ENCODE measurements at regions not wholly inside any gene's neighbourhood (a gene's known extent, or its start where the extent isn't known, plus 50 kb on each side); places are given as distances from the start of the nearest gene placed in this dataset.

GRCh38 chr9:109715344-109715743 is 64.7 kb upstream of the PALM2AKAP2 start:
- no peak overlapping the region for H3K4me3 Mint-ChIP-seq
- no peak for DNase-seq
- no peaks in the 10 kb centered on the region for H3K9me3 Mint-ChIP-seq
- POLR2A ChIA-PET: no interaction called here
- no peak overlapping the region for H3K27ac Mint-ChIP-seq
- H3K27me3 Mint-ChIP-seq: peaks cover 4% of the 10 kb centered on the region
- H3K4me1 Mint-ChIP-seq: no peaks in the 10 kb centered on the region
- CTCF ChIA-PET: no interaction called here
- H3K36me3 Mint-ChIP-seq (ENCODE audit: low read depth): no peaks in the 10 kb centered on the region

GRCh38 chr9:109716631-109717030 is 63.4 kb upstream of the PALM2AKAP2 start:
- ChIA-PET POLR2A (no interaction called here), CTCF (no interaction called here)
- no peak for DNase-seq
- Mint-ChIP-seq H3K27ac (no peak overlapping the region), H3K36me3 (ENCODE audit: low read depth) (no peaks in the 10 kb centered on the region), H3K27me3 (peaks cover 4% of the 10 kb centered on the region), H3K4me1 (no peaks in the 10 kb centered on the region), H3K4me3 (no peak overlapping the region), H3K9me3 (no peaks in the 10 kb centered on the region)

GRCh38 chr9:109717342-109717741 is 62.7 kb upstream of the PALM2AKAP2 start:
- H3K9me3 Mint-ChIP-seq: no peaks in the 10 kb centered on the region
- CTCF ChIA-PET: no interaction called here
- H3K4me3 Mint-ChIP-seq: no peak overlapping the region
- POLR2A ChIA-PET: no interaction called here
- peaks cover 3% of the 10 kb centered on the region for H3K27me3 Mint-ChIP-seq
- no peaks in the 10 kb centered on the region for H3K4me1 Mint-ChIP-seq
- no peak overlapping the region for H3K27ac Mint-ChIP-seq
- H3K36me3 Mint-ChIP-seq (ENCODE audit: low read depth): no peaks in the 10 kb centered on the region
- no peak for DNase-seq

- no peaks in the 10 kb centered on the region for H3K36me3 Mint-ChIP-seq (ENCODE audit: low read depth)
- H3K4me1 Mint-ChIP-seq: no peaks in the 10 kb centered on the region
- DNase-seq: no peak
- ChIA-PET CTCF (no interaction called here), POLR2A (no interaction called here)
- no peak overlapping the region for H3K27ac Mint-ChIP-seq
- no peak overlapping the region for H3K4me3 Mint-ChIP-seq
- no peaks in the 10 kb centered on the region for H3K27me3 Mint-ChIP-seq
- peaks cover 4% of the 10 kb centered on the region for H3K9me3 Mint-ChIP-seq
Measured at GRCh38 chr9:109718861-109719260, 61.1 kb upstream of the PALM2AKAP2 start.

- H3K36me3 Mint-ChIP-seq (ENCODE audit: low read depth): no peaks in the 10 kb centered on the region
- H3K9me3 Mint-ChIP-seq: peaks cover 4% of the 10 kb centered on the region
- H3K27me3 Mint-ChIP-seq: no peaks in the 10 kb centered on the region
- ChIA-PET CTCF (no interaction called here), POLR2A (no interaction called here)
- H3K27ac Mint-ChIP-seq: no peak overlapping the region
- no peak overlapping the region for H3K4me3 Mint-ChIP-seq
- H3K4me1 Mint-ChIP-seq: no peaks in the 10 kb centered on the region
- DNase-seq: no peak
Measured at GRCh38 chr9:109721001-109721400, 59.0 kb upstream of the PALM2AKAP2 start.

- peaks cover 4% of the 10 kb centered on the region for H3K9me3 Mint-ChIP-seq
- ChIA-PET POLR2A (no interaction called here), CTCF (no interaction called here)
- no peaks in the 10 kb centered on the region for H3K36me3 Mint-ChIP-seq (ENCODE audit: low read depth)
- H3K4me1 Mint-ChIP-seq: no peaks in the 10 kb centered on the region
- H3K27ac Mint-ChIP-seq: no peak overlapping the region
- H3K4me3 Mint-ChIP-seq: no peak overlapping the region
- DNase-seq: no peak
- no peaks in the 10 kb centered on the region for H3K27me3 Mint-ChIP-seq
Measured at GRCh38 chr9:109722007-109722406, 58.0 kb upstream of the PALM2AKAP2 start.

GRCh38 chr9:109723781-109724180 is 56.2 kb upstream of the PALM2AKAP2 start:
- H3K36me3 Mint-ChIP-seq (ENCODE audit: low read depth): no peaks in the 10 kb centered on the region
- no peaks in the 10 kb centered on the region for H3K27me3 Mint-ChIP-seq
- no peak overlapping the region for H3K4me3 Mint-ChIP-seq
- ChIA-PET CTCF (no interaction called here), POLR2A (interaction anchor here (1.0 kb wide), 1 partner anchor 19 kb away, joined by 3 read pairs; no protein-coding TSS in a partner anchor)
- peaks cover 4% of the 10 kb centered on the region for H3K9me3 Mint-ChIP-seq
- no peak overlapping the region for H3K27ac Mint-ChIP-seq
- H3K4me1 Mint-ChIP-seq: no peaks in the 10 kb centered on the region
- no peak for DNase-seq

- H3K4me3 Mint-ChIP-seq: no peak overlapping the region
- no peak for DNase-seq
- peaks cover 4% of the 10 kb centered on the region for H3K9me3 Mint-ChIP-seq
- POLR2A ChIA-PET: no interaction called here
- H3K4me1 Mint-ChIP-seq: no peaks in the 10 kb centered on the region
- H3K36me3 Mint-ChIP-seq (ENCODE audit: low read depth): no peaks in the 10 kb centered on the region
- H3K27me3 Mint-ChIP-seq: no peaks in the 10 kb centered on the region
- CTCF ChIA-PET: no interaction called here
- H3K27ac Mint-ChIP-seq: no peak overlapping the region
Measured at GRCh38 chr9:109725460-109725859, 54.5 kb upstream of the PALM2AKAP2 start.

- Mint-ChIP-seq H3K9me3 (peaks cover 4% of the 10 kb centered on the region), H3K4me1 (no peaks in the 10 kb centered on the region), H3K27ac (no peak overlapping the region), H3K27me3 (no peaks in the 10 kb centered on the region), H3K36me3 (ENCODE audit: low read depth) (no peaks in the 10 kb centered on the region), H3K4me3 (no peak overlapping the region)
- POLR2A ChIA-PET: no interaction called here
- CTCF ChIA-PET: no interaction called here
- DNase-seq: no peak
Measured at GRCh38 chr9:109726119-109726518, 53.9 kb upstream of the PALM2AKAP2 start.

- Mint-ChIP-seq H3K4me3 (no peak overlapping the region), H3K27me3 (no peaks in the 10 kb centered on the region), H3K9me3 (no peaks in the 10 kb centered on the region), H3K36me3 (ENCODE audit: low read depth) (no peaks in the 10 kb centered on the region), H3K4me1 (peaks cover under 1% of the 10 kb centered on the region), H3K27ac (no peak overlapping the region)
- ChIA-PET POLR2A (no interaction called here), CTCF (no interaction called here)
- no peak for DNase-seq
Measured at GRCh38 chr9:109728686-109729300, 51.2 kb upstream of the PALM2AKAP2 start.

GRCh38 chr9:109729513-109729912 is 50.5 kb upstream of the PALM2AKAP2 start:
- Mint-ChIP-seq H3K9me3 (no peaks in the 10 kb centered on the region), H3K36me3 (ENCODE audit: low read depth) (no peaks in the 10 kb centered on the region)
- CTCF ChIA-PET: no interaction called here

More at GRCh38 chr9:109729513-109729912, 50.5 kb upstream of the PALM2AKAP2 start:
- Mint-ChIP-seq H3K27me3 (no peaks in the 10 kb centered on the region), H3K4me1 (peaks cover 2% of the 10 kb centered on the region), H3K4me3 (no peak overlapping the region), H3K27ac (no peak overlapping the region)
- no peak for DNase-seq
- POLR2A ChIA-PET: no interaction called here

All from activated CD4-positive, alpha-beta memory T cell treated with anti-CD3 and anti-CD28 coated beads, Interleukin-2, amount 10 ng/mL, durations not matched to agents 7 days and 5 days (primary cell).